Right lobe of liver (tissue), 6 donors: ENCODE measurements at regions not wholly inside any gene's neighbourhood (a gene's known extent, or its start where the extent isn't known, plus 50 kb on each side); places are given as distances from the start of the nearest gene placed in this dataset.

Experiments used
- ATAC-seq, 4 donors: fragments of 200-7000 bp; cut with Tn5 transposase; one replicate each; pipeline ENCODE4 v1.9.1; 2020; ENCODE audit warnings: mild to moderate bottlenecking in 4 of 4, moderate library complexity in 4 of 4
- DNase-seq, 3 donors: peaks; one replicate each; pipeline ENCODE4 v3.0.0-alpha.2; 2020
- H3K27ac ChIP-seq, 3 donors: fragments of 200-600 bp; one replicate each; pipeline ENCODE4 v1.8.0; 2022
- H3K27me3 ChIP-seq, 2 donors: fragments of 200-600 bp; one replicate each; pipeline ENCODE4 v1.8.0; 2022
- H3K36me3 ChIP-seq, 4 donors: fragments of 200-600 bp; sonication (generic) in 1 of 4; one replicate each; pipeline versions ENCODE4 v1.5.1 to v1.8.0; 2017 to 2022; ENCODE audit warnings: control low read depth in 1 of 4
- H3K4me1 ChIP-seq, 4 donors: fragments of 200-600 bp; sonication (generic) in 1 of 4; one replicate each; pipeline versions ENCODE4 v1.5.1 to v1.8.0; 2017 to 2022; ENCODE audit warnings: control low read depth in 1 of 4
- H3K4me3 ChIP-seq, 3 donors: fragments of 200-600 bp; one replicate each; pipeline ENCODE4 v1.8.0; 2022
- H3K9me3 ChIP-seq, 4 donors: fragments of 200-600 bp; sonication (generic) in 1 of 4; one replicate each; pipeline versions ENCODE4 v1.5.1 to v1.8.0; 2017 to 2022; ENCODE audit warnings: control low read depth in 1 of 4
- CTCF ChIP-seq, 4 donors: fragments of 200-600 bp in 3 of 4; fragments of 450-650 bp in 1 of 4; IDR thresholded peaks; one replicate each; pipeline versions ENCODE4 v1.5.1 to v1.8.0; 2016 to 2022; ENCODE audit warnings: antibody characterized with exemption in 4 of 4, mild to moderate bottlenecking in 2 of 4
- POLR2A ChIP-seq: fragments of 450-650 bp; IDR thresholded peaks from one replicate; pipeline ENCODE4 v1.6.1; 2017; ENCODE audit warnings: antibody characterized with exemption, mild to moderate bottlenecking
- WGBS: methylation state at CpG from one replicate; pipeline ENCODE4 v1.1.6; 2018; ENCODE audit warnings: low coverage, low lambda C conversion rate; ENCODE audit not compliant: insufficient coverage; ENCODE audit errors: missing lambda C conversion rate; 5-methylcytosine and 5-hydroxymethylcytosine counted together
- intact Hi-C, 2 donors: fragments of 100-400 bp; cut with DNase I; formaldehyde crosslinking; loops; one replicate each; pipeline versions ENCODE4 v1.11.2 to v1.14.1; 2022
- donor health status: DM: no; HTN: yes; CAD: no.
- donor health status: DM: no; HTN: no; CAD: no.
- donor health status: DM: no; HTN: no; CAD: no.
- donor health status: DM: no; HTN: yes; CAD: no.
- donor health status: DM: no; HTN: yes; CAD: no.

- Histone ChIP-seq H3K4me1 (no peaks in the 10 kb centered on the region), H3K9me3 (no peaks in the 10 kb centered on the region), H3K27ac (no peak overlapping the region), H3K4me3 (no peak overlapping the region), H3K36me3 (no peaks in the 10 kb centered on the region), H3K27me3 (no peaks in the 10 kb centered on the region)
- DNase-seq, result peak in 1 of 3 donors; percentile 20
- peak; percentile 57 to 77 (median 62) for ATAC-seq
- intact Hi-C loops, result no loop called here
- TF ChIP-seq POLR2A (no peak), CTCF (IDR thresholded peaks at IDR 0.05) (no peak)
- WGBS, result 52% methylated on average over 19 of the region's 19 CpGs
These were observed 311.4 kb upstream of the AKR1E2 start for GRCh38 chr10:4514445-4515108.

GRCh38 chr10:4512671-4513240 lies 313.3 kb upstream of the AKR1E2 start:
- intact Hi-C loops, result no loop called here
- TF ChIP-seq POLR2A (no peak), CTCF (IDR thresholded peaks at IDR 0.05) (peak; percentile 17 to 41 (median 31))
- Histone ChIP-seq H3K9me3 (no peaks in the 10 kb centered on the region), H3K27ac (no peak overlapping the region), H3K4me3 (no peak overlapping the region), H3K36me3 (no peaks in the 10 kb centered on the region), H3K4me1 (no peaks in the 10 kb centered on the region), H3K27me3 (no peaks in the 10 kb centered on the region)
- DNase-seq (no peak), ATAC-seq (peak in 3 of 4 donors; percentile 62 to 66 (median 62))
- WGBS, result 37% methylated on average over 6 of the region's 6 CpGs

- Histone ChIP-seq H3K27ac (no peak overlapping the region), H3K4me1 (no peaks in the 10 kb centered on the region), H3K36me3 (no peaks in the 10 kb centered on the region), H3K27me3 (no peaks in the 10 kb centered on the region), H3K9me3 (no peaks in the 10 kb centered on the region), H3K4me3 (no peak overlapping the region)
- no peak for DNase-seq
- intact Hi-C loops, result no loop called here
- no peak for ATAC-seq
- TF ChIP-seq CTCF (IDR thresholded peaks at IDR 0.05) (no peak), POLR2A (no peak)
- WGBS, result 50% methylated on average over 5 of the region's 5 CpGs
These were observed 313.8 kb upstream of the AKR1E2 start for GRCh38 chr10:4512196-4512595.

GRCh38 chr10:4511509-4511908 lies 314.5 kb upstream of the AKR1E2 start:
- whole genome bisulfite sequencing, result 41% methylated on average over 4 of the region's 4 CpGs
- intact Hi-C loops, result no loop called here
- Histone ChIP-seq H3K27me3 (no peaks in the 10 kb centered on the region), H3K27ac (no peak overlapping the region), H3K4me3 (no peak overlapping the region), H3K9me3 (no peaks in the 10 kb centered on the region), H3K36me3 (no peaks in the 10 kb centered on the region), H3K4me1 (no peaks in the 10 kb centered on the region)
- no peak for TF ChIP-seq CTCF (IDR thresholded peaks at IDR 0.05)
- ATAC-seq, result no peak
- DNase-seq, result no peak
